Retina (tissue), 1 donor: ENCODE measurements at regions not wholly inside any gene's neighbourhood (a gene's known extent, or its start where the extent isn't known, plus 50 kb on each side); places are given as distances from the start of the nearest gene placed in this dataset.

Experiments
- DNase-seq: peaks from one replicate; pipeline ENCODE4 v3.0.0-alpha.2; 2016

GRCh38 chr20:60974022-60974421, 278.0 kb upstream of the CDH4 start:
- no peak for DNase-seq

- DNase-seq, result no peak
These were observed 277.6 kb upstream of the CDH4 start for GRCh38 chr20:60974441-60974945.

GRCh38 chr20:60976139-60976538, 275.9 kb upstream of the CDH4 start:
- DNase-seq, result no peak

GRCh38 chr20:60976913-60977312, 275.1 kb upstream of the CDH4 start:
- no peak for DNase-seq

- DNase-seq, result no peak
These were observed 274.2 kb upstream of the CDH4 start for GRCh38 chr20:60977901-60978300.

- no peak for DNase-seq
These were observed 267.4 kb upstream of the CDH4 start for GRCh38 chr20:60984666-60985065.

GRCh38 chr20:60986506-60987156, 265.4 kb upstream of the CDH4 start:
- DNase-seq, result no peak

GRCh38 chr20:60990061-60990460, 262.0 kb upstream of the CDH4 start:
- no peak for DNase-seq

- DNase-seq, result no peak
These were observed 261.4 kb upstream of the CDH4 start for GRCh38 chr20:60990643-60991042.

GRCh38 chr20:60993433-60994044, 258.5 kb upstream of the CDH4 start:
- DNase-seq, result no peak

GRCh38 chr20:60999250-60999649, 252.8 kb upstream of the CDH4 start:
- no peak for DNase-seq

- DNase-seq, result no peak
These were observed 250.0 kb upstream of the CDH4 start for GRCh38 chr20:61002090-61002489.

GRCh38 chr20:61014491-61014890, 237.6 kb upstream of the CDH4 start:
- DNase-seq, result no peak

- DNase-seq, result no peak
These were observed 236.5 kb upstream of the CDH4 start for GRCh38 chr20:61015602-61016001.

GRCh38 chr20:61019322-61019721, 232.7 kb upstream of the CDH4 start:
- no peak for DNase-seq

GRCh38 chr20:61023612-61024011, 228.4 kb upstream of the CDH4 start:
- DNase-seq, result no peak

- DNase-seq, result no peak
These were observed 227.7 kb upstream of the CDH4 start for GRCh38 chr20:61024390-61024789.

- no peak for DNase-seq
These were observed 226.5 kb upstream of the CDH4 start for GRCh38 chr20:61025536-61025935.

GRCh38 chr20:61026173-61026572, 225.9 kb upstream of the CDH4 start:
- no peak for DNase-seq

GRCh38 chr20:61026731-61027130, 225.3 kb upstream of the CDH4 start:
- DNase-seq, result no peak

- DNase-seq, result no peak
These were observed 224.8 kb upstream of the CDH4 start for GRCh38 chr20:61027218-61027617.

- DNase-seq, result no peak
These were observed 221.9 kb upstream of the CDH4 start for GRCh38 chr20:61030130-61030529.

GRCh38 chr20:61031101-61031830, 220.8 kb upstream of the CDH4 start:
- DNase-seq, result no peak

GRCh38 chr20:61037498-61037897, 214.6 kb upstream of the CDH4 start:
- no peak for DNase-seq
